Activated T-helper 17 cell treated with anti-CD3 and anti-CD28 coated beads, Interleukin-2, amount 50 U/mL, for 72 hours (primary cell): ENCODE measurements at regions not wholly inside any gene's neighbourhood (a gene's known extent, or its start where the extent isn't known, plus 50 kb on each side); places are given as distances from the start of the nearest gene placed in this dataset.

ENCODE experiments used
- ATAC-seq: fragments of 150-1000 bp; cut with Tn5 transposase; replicated peaks from 2 replicates; pipeline ENCODE4 v1.10.0; 2021; ENCODE audit warnings: mild to moderate bottlenecking, moderate library complexity
- H3K27ac Mint-ChIP-seq: one replicate; pipeline ENCODE4 v1.8.0; 2022; ENCODE audit warnings: mixed read lengths
- H3K27me3 Mint-ChIP-seq: one replicate; pipeline ENCODE4 v1.8.0; 2022; ENCODE audit warnings: mixed read lengths
- H3K36me3 Mint-ChIP-seq: one replicate; pipeline ENCODE4 v1.8.0; 2022; ENCODE audit warnings: low read depth, mild to moderate bottlenecking, mixed read lengths
- H3K4me1 Mint-ChIP-seq: one replicate; pipeline ENCODE4 v1.8.0; 2022; ENCODE audit warnings: mixed read lengths
- H3K4me3 Mint-ChIP-seq: one replicate; pipeline ENCODE4 v1.8.0; 2022; ENCODE audit warnings: mild to moderate bottlenecking, mixed read lengths
- H3K9me3 Mint-ChIP-seq: one replicate; pipeline ENCODE4 v1.8.0; 2022; ENCODE audit warnings: mixed read lengths

GRCh38 chr13:58830841-58831240 is 1199.3 kb downstream of the PCDH17 start:
- Mint-ChIP-seq H3K27me3 (no peaks in the 10 kb centered on the region), H3K9me3 (peaks cover 7% of the 10 kb centered on the region), H3K36me3 (no peaks in the 10 kb centered on the region), H3K4me1 (no peaks in the 10 kb centered on the region), H3K4me3 (no peak overlapping the region), H3K27ac (no peak overlapping the region)
- ATAC-seq = no peak

- ATAC-seq = no peak
- Mint-ChIP-seq H3K4me3 (no peak overlapping the region), H3K27ac (no peak overlapping the region), H3K36me3 (no peaks in the 10 kb centered on the region), H3K27me3 (no peaks in the 10 kb centered on the region), H3K4me1 (no peaks in the 10 kb centered on the region), H3K9me3 (peaks cover 13% of the 10 kb centered on the region)
Observed at GRCh38 chr13:58838615-58839014, 1207.1 kb downstream of the PCDH17 start.

GRCh38 chr13:58843071-58843470 is 1211.5 kb downstream of the PCDH17 start:
- H3K9me3 Mint-ChIP-seq = peaks cover 25% of the 10 kb centered on the region
- H3K36me3 Mint-ChIP-seq = no peaks in the 10 kb centered on the region
- H3K4me3 Mint-ChIP-seq = no peak overlapping the region
- H3K4me1 Mint-ChIP-seq = no peaks in the 10 kb centered on the region
- H3K27ac Mint-ChIP-seq = no peak overlapping the region
- no peaks in the 10 kb centered on the region for H3K27me3 Mint-ChIP-seq
- no peak for ATAC-seq

- Mint-ChIP-seq H3K36me3 (no peaks in the 10 kb centered on the region), H3K4me3 (no peak overlapping the region), H3K27ac (no peak overlapping the region), H3K9me3 (peaks cover 25% of the 10 kb centered on the region), H3K4me1 (no peaks in the 10 kb centered on the region), H3K27me3 (no peaks in the 10 kb centered on the region)
- no peak for ATAC-seq
Observed at GRCh38 chr13:58843567-58843966, 1212.0 kb downstream of the PCDH17 start.

GRCh38 chr13:58850161-58850560 is 1218.6 kb downstream of the PCDH17 start:
- Mint-ChIP-seq H3K4me3 (no peak overlapping the region), H3K4me1 (no peaks in the 10 kb centered on the region), H3K27ac (no peak overlapping the region), H3K27me3 (no peaks in the 10 kb centered on the region), H3K9me3 (peaks cover 3% of the 10 kb centered on the region), H3K36me3 (no peaks in the 10 kb centered on the region)
- no peak for ATAC-seq

- Mint-ChIP-seq H3K4me1 (no peaks in the 10 kb centered on the region), H3K4me3 (no peak overlapping the region), H3K9me3 (peaks cover 6% of the 10 kb centered on the region), H3K36me3 (no peaks in the 10 kb centered on the region), H3K27me3 (no peaks in the 10 kb centered on the region), H3K27ac (no peak overlapping the region)
- no peak for ATAC-seq
Observed at GRCh38 chr13:58852076-58852475, 1220.5 kb downstream of the PCDH17 start.

- Mint-ChIP-seq H3K9me3 (peaks cover 10% of the 10 kb centered on the region), H3K27ac (no peak overlapping the region), H3K27me3 (no peaks in the 10 kb centered on the region), H3K36me3 (no peaks in the 10 kb centered on the region), H3K4me3 (no peak overlapping the region), H3K4me1 (no peaks in the 10 kb centered on the region)
- no peak for ATAC-seq
Observed at GRCh38 chr13:58855283-58855682, 1223.7 kb downstream of the PCDH17 start.

- Mint-ChIP-seq H3K4me1 (no peaks in the 10 kb centered on the region), H3K27ac (no peak overlapping the region), H3K36me3 (no peaks in the 10 kb centered on the region), H3K27me3 (no peaks in the 10 kb centered on the region), H3K9me3 (peaks cover 12% of the 10 kb centered on the region), H3K4me3 (no peak overlapping the region)
- no peak for ATAC-seq
Observed at GRCh38 chr13:58858870-58859371, 1227.4 kb downstream of the PCDH17 start.

- Mint-ChIP-seq H3K27ac (no peak overlapping the region), H3K9me3 (peaks cover 9% of the 10 kb centered on the region), H3K4me1 (no peaks in the 10 kb centered on the region), H3K27me3 (no peaks in the 10 kb centered on the region), H3K4me3 (no peak overlapping the region), H3K36me3 (no peaks in the 10 kb centered on the region)
- ATAC-seq = no peak
Observed at GRCh38 chr13:58865286-58865685, 1233.7 kb downstream of the PCDH17 start.

- no peak for ATAC-seq
- H3K4me3 Mint-ChIP-seq = no peak overlapping the region
- no peaks in the 10 kb centered on the region for H3K27me3 Mint-ChIP-seq
- H3K4me1 Mint-ChIP-seq = no peaks in the 10 kb centered on the region
- peaks cover 12% of the 10 kb centered on the region for H3K9me3 Mint-ChIP-seq
- H3K27ac Mint-ChIP-seq = no peak overlapping the region
- H3K36me3 Mint-ChIP-seq = no peaks in the 10 kb centered on the region
Observed at GRCh38 chr13:58869566-58869965, 1238.0 kb downstream of the PCDH17 start.

- Mint-ChIP-seq H3K27me3 (no peaks in the 10 kb centered on the region), H3K36me3 (no peaks in the 10 kb centered on the region), H3K4me1 (no peaks in the 10 kb centered on the region), H3K27ac (no peak overlapping the region), H3K9me3 (peaks cover 7% of the 10 kb centered on the region), H3K4me3 (no peak overlapping the region)
- no peak for ATAC-seq
Observed at GRCh38 chr13:58876473-58876872, 1244.9 kb downstream of the PCDH17 start.

- no peaks in the 10 kb centered on the region for H3K36me3 Mint-ChIP-seq
- no peaks in the 10 kb centered on the region for H3K9me3 Mint-ChIP-seq
- H3K4me3 Mint-ChIP-seq = no peak overlapping the region
- no peaks in the 10 kb centered on the region for H3K27me3 Mint-ChIP-seq
- H3K27ac Mint-ChIP-seq = no peak overlapping the region
- no peak for ATAC-seq
- no peaks in the 10 kb centered on the region for H3K4me1 Mint-ChIP-seq
Observed at GRCh38 chr13:58879114-58879513, 1247.6 kb downstream of the PCDH17 start.

GRCh38 chr13:58882516-58882915 is 1251.0 kb downstream of the PCDH17 start:
- Mint-ChIP-seq H3K36me3 (no peaks in the 10 kb centered on the region), H3K4me1 (no peaks in the 10 kb centered on the region), H3K9me3 (no peaks in the 10 kb centered on the region), H3K27ac (no peak overlapping the region), H3K4me3 (no peak overlapping the region), H3K27me3 (no peaks in the 10 kb centered on the region)
- no peak for ATAC-seq

GRCh38 chr13:58883405-58883804 is 1251.9 kb downstream of the PCDH17 start:
- Mint-ChIP-seq H3K4me1 (no peaks in the 10 kb centered on the region), H3K36me3 (no peaks in the 10 kb centered on the region), H3K9me3 (no peaks in the 10 kb centered on the region), H3K27ac (no peak overlapping the region), H3K4me3 (no peak overlapping the region), H3K27me3 (no peaks in the 10 kb centered on the region)
- no peak for ATAC-seq

GRCh38 chr13:58884353-58885209 is 1253.0 kb downstream of the PCDH17 start:
- no peak overlapping the region for H3K4me3 Mint-ChIP-seq
- no peaks in the 10 kb centered on the region for H3K4me1 Mint-ChIP-seq
- no peaks in the 10 kb centered on the region for H3K27me3 Mint-ChIP-seq
- H3K36me3 Mint-ChIP-seq = no peaks in the 10 kb centered on the region
- no peaks in the 10 kb centered on the region for H3K9me3 Mint-ChIP-seq
- no peak overlapping the region for H3K27ac Mint-ChIP-seq
- no peak for ATAC-seq
